GM18508 (cell line): ENCODE measurements at regions not wholly inside any gene's neighbourhood (a gene's known extent, or its start where the extent isn't known, plus 50 kb on each side); places are given as distances from the start of the nearest gene placed in this dataset.

Source experiments
- ATAC-seq: cut with Tn5 transposase; IDR thresholded peaks from one replicate; pipeline ENCODE4 v1.9.1; 2021; ENCODE audit warnings: moderate number of reproducible peaks; ENCODE audit not compliant: insufficient read depth, unreplicated experiment

DNA sequence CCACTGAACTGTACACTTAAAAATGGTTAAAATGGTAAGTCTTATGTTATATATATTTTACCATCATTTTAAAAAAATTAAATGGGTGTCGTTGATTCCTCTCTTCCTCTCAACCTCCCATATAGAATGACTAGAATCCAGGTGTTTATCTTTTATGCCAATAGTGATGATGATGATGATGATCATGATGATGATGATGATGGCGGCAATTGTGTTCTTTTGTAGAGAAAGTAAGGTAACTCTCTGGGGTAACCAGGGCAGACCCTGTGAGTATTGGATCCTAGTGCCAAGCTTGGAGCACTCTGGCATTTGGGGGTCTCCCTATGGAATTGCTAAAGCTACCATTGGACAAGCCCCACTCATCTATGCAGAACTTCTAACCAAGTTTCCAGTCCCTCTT is 113.6 kb downstream of the GLI2 start:
- ATAC-seq: no peak

- ATAC-seq: no peak
Measured at GRCh38 chr2:120850551-120850950, 114.9 kb downstream of the GLI2 start.

GRCh38 chr2:120851116-120851773 is 115.6 kb downstream of the GLI2 start:
- no peak for ATAC-seq

DNA sequence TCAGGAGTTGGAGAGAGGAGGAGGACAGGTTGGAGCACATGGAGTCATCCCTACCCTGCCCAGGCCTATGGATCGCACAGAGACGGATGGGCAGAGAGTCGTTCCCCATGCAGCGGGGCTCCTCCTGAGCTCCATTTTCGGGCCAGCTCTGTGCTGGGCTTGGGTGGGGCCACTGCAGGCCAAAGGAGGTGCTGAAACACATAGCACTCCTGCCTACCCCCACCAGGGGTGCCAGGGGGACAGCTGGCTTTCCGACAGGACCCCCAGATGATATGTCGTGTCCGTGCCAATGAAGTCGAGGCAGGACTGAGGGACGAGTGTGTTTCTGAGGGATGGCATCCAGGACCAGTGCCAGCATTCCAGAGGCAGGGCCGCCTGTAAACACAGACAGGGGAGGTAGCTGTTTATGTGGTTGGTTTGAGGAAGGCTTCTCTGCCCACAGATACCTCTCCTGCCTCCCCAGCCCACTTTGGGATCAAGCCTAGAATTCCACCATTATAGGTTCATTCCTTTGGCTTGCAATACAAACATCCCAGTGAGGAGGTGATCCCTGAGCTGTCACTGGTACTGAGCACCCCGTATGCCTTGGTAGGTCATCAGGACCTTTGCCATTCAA is 116.6 kb downstream of the GLI2 start:
- no peak for ATAC-seq

DNA sequence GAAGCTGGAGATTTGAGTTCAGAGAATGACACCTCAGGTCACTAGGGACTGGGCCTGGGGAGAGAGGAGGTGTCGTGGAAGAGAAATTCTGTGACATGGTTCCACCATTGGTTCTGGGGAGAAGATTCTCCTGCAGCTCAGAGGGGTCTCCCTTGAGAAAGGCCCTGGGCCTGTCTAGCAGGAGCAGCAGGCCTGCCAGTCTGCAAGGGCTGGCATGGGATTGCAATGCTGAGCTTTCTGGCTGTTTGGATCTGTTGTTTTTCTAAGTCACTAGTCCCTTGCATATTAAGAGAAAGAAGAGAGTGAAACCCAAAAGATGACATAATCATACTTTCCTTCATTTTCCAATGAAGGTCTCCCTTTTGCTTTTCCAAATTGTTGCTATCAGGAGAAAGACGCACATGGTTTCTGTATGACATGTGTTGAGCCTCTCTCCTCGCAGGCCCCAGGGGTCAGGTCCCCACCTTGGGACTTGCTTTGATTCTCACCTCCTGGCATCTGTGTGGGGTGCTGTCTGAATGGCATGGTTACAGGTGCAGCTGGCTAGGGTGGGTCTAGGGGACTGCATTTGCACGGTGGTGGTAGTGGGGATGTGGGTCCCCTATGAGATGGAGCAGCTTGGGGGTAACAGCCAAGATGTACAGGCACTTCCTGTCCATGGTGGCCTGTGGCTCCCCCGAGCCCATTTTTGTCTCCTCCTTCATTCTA is 117.8 kb downstream of the GLI2 start:
- ATAC-seq: no peak

GRCh38 chr2:120854014-120854620 is 118.4 kb downstream of the GLI2 start:
- no peak for ATAC-seq

DNA sequence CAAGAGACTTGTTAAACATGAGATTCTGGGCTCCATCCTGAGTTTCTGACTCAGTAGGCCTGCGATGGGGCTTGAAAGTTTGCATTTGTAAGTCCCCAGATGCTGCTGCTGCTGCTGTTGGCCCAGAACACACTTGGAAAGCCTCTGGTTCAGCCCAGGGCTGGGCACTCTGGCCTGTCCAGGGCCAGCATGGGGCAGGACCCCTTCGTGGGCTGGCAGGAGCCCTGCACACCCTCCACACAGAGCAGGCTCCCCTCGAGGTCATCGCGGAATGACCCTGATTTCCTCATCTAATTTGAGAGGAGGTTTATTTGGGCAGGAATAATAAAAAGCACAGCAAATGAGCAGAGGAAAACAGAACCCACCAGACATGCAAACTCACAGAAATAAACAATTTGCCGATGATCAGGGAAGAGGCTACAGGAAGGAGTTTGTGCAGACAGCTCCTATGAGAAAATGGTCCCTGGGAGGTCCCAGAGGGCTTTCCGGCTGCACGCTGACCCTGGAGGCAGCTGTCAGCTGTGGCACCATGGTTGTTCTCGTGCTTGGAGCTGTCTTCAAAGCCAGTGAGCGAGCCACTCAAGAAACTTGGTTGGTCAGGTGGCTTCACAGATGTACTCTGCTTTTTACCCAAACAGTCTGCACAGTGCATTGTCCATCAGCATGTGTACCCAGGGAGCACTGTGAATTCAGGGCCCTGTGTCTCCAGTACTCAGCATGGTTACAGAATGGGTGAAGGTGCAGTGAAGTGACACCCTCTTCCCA is 119.3 kb downstream of the GLI2 start:
- ATAC-seq: no peak

GRCh38 chr2:120855855-120856405 is 120.3 kb downstream of the GLI2 start:
- no peak for ATAC-seq

DNA sequence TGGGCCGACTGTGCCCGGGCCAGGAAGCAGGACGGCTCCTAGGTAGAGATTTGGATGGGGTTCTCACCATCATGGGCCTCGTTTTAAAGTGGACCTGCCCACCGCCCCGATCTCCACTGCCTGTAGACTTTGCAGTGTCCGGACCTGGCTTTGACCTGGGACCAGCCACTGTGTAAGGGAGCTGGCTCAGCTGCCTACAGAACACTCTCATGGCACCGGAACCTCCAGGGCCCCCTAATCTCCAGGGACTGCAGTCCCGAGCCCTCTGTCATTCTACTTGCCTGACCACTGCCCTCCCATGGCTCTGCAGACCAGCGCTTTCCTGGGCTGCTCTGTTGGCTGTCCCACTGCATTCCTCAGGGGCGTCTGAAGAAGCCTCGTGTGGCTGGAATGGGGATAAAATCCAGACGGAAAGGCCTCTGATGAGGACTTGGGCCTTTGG is 120.8 kb downstream of the GLI2 start:
- no peak for ATAC-seq

DNA sequence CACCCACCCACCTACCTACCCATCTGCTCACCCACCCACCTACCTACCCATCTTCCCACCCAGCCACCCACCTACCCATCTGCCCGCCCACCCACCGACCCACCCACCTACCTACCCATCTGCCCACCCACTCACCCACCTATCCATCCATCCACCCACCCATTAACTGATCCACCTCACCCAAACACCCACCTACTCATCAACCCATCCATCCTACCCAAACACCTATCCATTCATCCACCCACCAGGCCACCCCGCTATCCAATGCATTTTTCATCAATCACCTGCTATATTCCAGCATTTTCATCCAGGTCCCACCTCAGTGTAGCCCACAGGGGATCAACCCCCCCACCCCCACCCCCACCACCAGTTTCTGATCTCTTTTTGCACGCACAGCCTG is 121.8 kb downstream of the GLI2 start:
- ATAC-seq: no peak

DNA sequence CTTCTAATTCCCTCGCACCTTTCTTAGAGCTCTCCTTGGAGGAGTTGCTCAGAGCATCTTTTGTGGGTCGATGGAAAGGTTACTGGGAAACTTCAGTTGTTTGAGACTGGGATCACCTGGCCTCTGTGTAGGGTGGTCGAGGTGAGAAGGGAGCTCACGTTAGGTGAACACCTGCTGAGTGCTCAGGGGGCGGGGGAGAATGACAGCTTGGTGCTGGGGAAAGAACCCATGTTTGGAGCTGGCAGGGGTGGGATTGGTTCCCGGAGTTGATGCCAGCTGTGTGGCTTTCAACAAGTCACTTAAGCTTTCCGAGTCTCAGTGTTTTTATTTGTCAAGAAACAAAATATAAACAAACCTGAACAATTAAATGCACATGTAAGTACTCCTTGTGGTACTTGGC is 122.3 kb downstream of the GLI2 start:
- no peak for ATAC-seq

GRCh38 chr2:120858361-120859106 is 122.9 kb downstream of the GLI2 start:
- no peak for ATAC-seq

DNA sequence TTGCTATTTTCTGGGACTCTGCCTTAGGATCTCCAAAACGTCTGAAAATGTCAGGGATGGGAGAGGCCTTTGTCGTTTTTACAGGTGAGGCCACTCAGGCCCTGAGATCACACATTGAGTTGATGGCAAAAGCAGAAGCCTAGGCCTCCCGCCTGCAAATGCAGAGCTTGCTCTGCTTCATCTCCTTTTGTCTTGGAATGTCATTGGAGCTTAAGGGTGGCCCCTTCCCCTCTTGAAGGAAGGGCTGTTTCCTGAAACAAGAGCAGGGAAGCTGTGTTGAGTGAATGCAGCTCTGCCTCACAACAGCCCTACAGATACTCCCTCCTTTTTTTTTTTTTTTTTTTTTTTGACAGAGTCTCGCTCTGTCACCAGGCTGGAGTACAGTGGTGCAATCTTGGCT is 123.5 kb downstream of the GLI2 start:
- no peak for ATAC-seq

- no peak for ATAC-seq
Measured at GRCh38 chr2:120859814-120860578, 124.3 kb downstream of the GLI2 start.

- no peak for ATAC-seq
Measured at GRCh38 chr2:120860579-120860922, 124.9 kb downstream of the GLI2 start.

- ATAC-seq: no peak
Measured at GRCh38 chr2:120861191-120861575, 125.5 kb downstream of the GLI2 start.

- no peak for ATAC-seq
Measured at GRCh38 chr2:120861576-120862191, 126.0 kb downstream of the GLI2 start.

- ATAC-seq: no peak
Measured at GRCh38 chr2:120862201-120863060, 126.8 kb downstream of the GLI2 start.
